Common myeloid progenitor, CD34-positive (primary cell): ENCODE measurements at regions not wholly inside any gene's neighbourhood (a gene's known extent, or its start where the extent isn't known, plus 50 kb on each side); places are given as distances from the start of the nearest gene placed in this dataset.

ENCODE experiments used
- CTCF ChIA-PET: fragments of 350-600 bp; sonication (Branson Sonifier 250); formaldehyde crosslinking; loops from one replicate; lab custom pipeline; 2021; ENCODE audit warnings: antibody characterized with exemption; lab: Charles Lee
- POLR2A ChIA-PET: fragments of 350-600 bp; sonication (Branson Sonifier 250); formaldehyde crosslinking; loops from one replicate; lab custom pipeline; 2021; ENCODE audit warnings: antibody characterized with exemption; lab: Charles Lee
- DNase-seq, 3 donors: peaks; one replicate each; pipeline versions ENCODE4 v3.0.0 to v3.0.0-alpha.2; 2013
- H3K27ac ChIP-seq, 2 experiments: 1 replicate in 1 of 2; 2 replicates in 1 of 2; pipeline ENCODE4 v1.7.0; 2013; ENCODE audit warnings: inconsistent platforms in 2 of 2, low read length in 2 of 2, mild to moderate bottlenecking in 2 of 2, low read depth in 1 of 2, moderate library complexity in 1 of 2; ENCODE audit not compliant: severe bottlenecking in 2 of 2, insufficient read depth in 1 of 2, poor library complexity in 1 of 2
- H3K27me3 ChIP-seq, 5 experiments: replicated peaks in 2 of 5; 1 replicate in 3 of 5; 2 replicates in 2 of 5; pipeline versions ENCODE4 v1.6.1 to v1.7.0; 2013; ENCODE audit warnings: low read length in 4 of 5, mild to moderate bottlenecking in 2 of 5, moderate library complexity in 2 of 5, inconsistent platforms in 1 of 5; ENCODE audit not compliant: insufficient read depth in 5 of 5, control insufficient read depth in 4 of 5
- H3K36me3 ChIP-seq, 4 experiments: 1 replicate in 2 of 4; 2 replicates in 2 of 4; pipeline versions ENCODE4 v1.6.1 to v1.7.0; 2013; ENCODE audit warnings: low read length in 3 of 4, control low read depth in 1 of 4, mild to moderate bottlenecking in 1 of 4; ENCODE audit not compliant: control insufficient read depth in 4 of 4, insufficient read depth in 4 of 4
- H3K4me1 ChIP-seq, 4 experiments: 1 replicate in 3 of 4; 2 replicates in 1 of 4; pipeline versions ENCODE4 v1.6.1 to v1.7.1; 2013; ENCODE audit warnings: low read length in 3 of 4, mild to moderate bottlenecking in 3 of 4, control low read depth in 1 of 4, inconsistent platforms in 1 of 4, moderate library complexity in 1 of 4; ENCODE audit not compliant: control insufficient read depth in 4 of 4, insufficient read depth in 4 of 4; ENCODE audit errors: control extremely low read depth in 1 of 4
- H3K4me3 ChIP-seq, 7 experiments: 1 replicate in 4 of 7; 2 replicates in 3 of 7; pipeline versions ENCODE4 v1.5.1 to v1.7.0; 2013; ENCODE audit warnings: mild to moderate bottlenecking in 7 of 7, low read length in 6 of 7, moderate library complexity in 6 of 7, inconsistent platforms in 2 of 7, low read depth in 2 of 7, control low read depth in 1 of 7; ENCODE audit not compliant: insufficient read depth in 4 of 7, control insufficient read depth in 1 of 7; ENCODE audit errors: extremely low read depth in 1 of 7
- H3K9me3 ChIP-seq, 5 experiments: 1 replicate in 4 of 5; 2 replicates in 1 of 5; pipeline versions ENCODE4 v1.6.1 to v1.7.1; 2013; ENCODE audit warnings: low read length in 4 of 5, mild to moderate bottlenecking in 2 of 5, inconsistent platforms in 1 of 5, low read depth in 1 of 5, moderate library complexity in 1 of 5; ENCODE audit not compliant: control insufficient read depth in 4 of 5, insufficient read depth in 2 of 5; ENCODE audit errors: control extremely low read depth in 1 of 5
- WGBS: methylation state at CpG from one replicate; pipeline ENCODE4 v1.1.5; 2013; ENCODE audit not compliant: insufficient coverage; 5-methylcytosine and 5-hydroxymethylcytosine counted together

- no peak overlapping the region for H3K27ac ChIP-seq
- H3K9me3 ChIP-seq: peaks cover 0 to 3% (median 0%) of the 10 kb centered on the region in 5 experiments
- no peaks in the 10 kb centered on the region for H3K27me3 ChIP-seq
- no peak for DNase-seq
- ChIA-PET CTCF (interaction anchor here (0.6 to 0.7 kb wide), 2 partner anchors 8 to 81 kb away, joined by 3 read pairs; no protein-coding TSS in a partner anchor), POLR2A (no interaction called here)
- no peak overlapping the region for H3K4me3 ChIP-seq
- no peaks in the 10 kb centered on the region for H3K36me3 ChIP-seq
- 100% methylated on average over 8 of the region's 8 CpGs for WGBS
- peaks cover 0 to 14% (median 10%) of the 10 kb centered on the region in 4 experiments for H3K4me1 ChIP-seq
Measured at GRCh38 chr2:7264791-7265190, 347.6 kb downstream of the RNF144A start.

- no peak for DNase-seq
- ChIA-PET POLR2A (no interaction called here), CTCF (no interaction called here)
- Histone ChIP-seq H3K4me1 (peaks cover 0 to 14% (median 10%) of the 10 kb centered on the region in 4 experiments), H3K4me3 (no peak overlapping the region), H3K9me3 (peaks cover 0 to 3% (median 0%) of the 10 kb centered on the region in 5 experiments), H3K27ac (no peak overlapping the region), H3K27me3 (no peaks in the 10 kb centered on the region), H3K36me3 (no peaks in the 10 kb centered on the region)
- WGBS: 91% methylated on average over 8 of the region's 8 CpGs
Measured at GRCh38 chr2:7265286-7265685, 348.1 kb downstream of the RNF144A start.

- no peak overlapping the region for H3K27ac ChIP-seq
- DNase-seq: no peak
- no peaks in the 10 kb centered on the region for H3K36me3 ChIP-seq
- POLR2A ChIA-PET: interaction anchor here (0.6 kb wide), 1 partner anchor 27 kb away, joined by 3 read pairs; no protein-coding TSS in a partner anchor
- H3K27me3 ChIP-seq: no peaks in the 10 kb centered on the region
- CTCF ChIA-PET: no interaction called here
- no peak overlapping the region for H3K4me3 ChIP-seq
- H3K4me1 ChIP-seq: no peaks in the 10 kb centered on the region
- peaks cover 0 to 3% (median 0%) of the 10 kb centered on the region in 5 experiments for H3K9me3 ChIP-seq
- 97% methylated on average over 4 of the region's 8 CpGs for WGBS
Measured at GRCh38 chr2:7269106-7269643, 352.0 kb downstream of the RNF144A start.

- ChIA-PET CTCF (no interaction called here), POLR2A (no interaction called here)
- no peak overlapping the region for H3K4me3 ChIP-seq
- no peaks in the 10 kb centered on the region for H3K36me3 ChIP-seq
- no peaks in the 10 kb centered on the region for H3K27me3 ChIP-seq
- peaks cover 0 to under 1% (median 0%) of the 10 kb centered on the region in 5 experiments for H3K9me3 ChIP-seq
- no peak for DNase-seq
- H3K27ac ChIP-seq: no peak overlapping the region
- no peaks in the 10 kb centered on the region for H3K4me1 ChIP-seq
- WGBS: 100% methylated on average over 2 of the region's 7 CpGs
Measured at GRCh38 chr2:7270011-7270431, 352.8 kb downstream of the RNF144A start.

- no peaks in the 10 kb centered on the region for H3K9me3 ChIP-seq
- no peak overlapping the region for H3K4me3 ChIP-seq
- H3K27me3 ChIP-seq: no peaks in the 10 kb centered on the region
- H3K4me1 ChIP-seq: no peaks in the 10 kb centered on the region
- H3K36me3 ChIP-seq: no peaks in the 10 kb centered on the region
- DNase-seq: no peak
- 92% methylated on average over 3 of the region's 3 CpGs for WGBS
- H3K27ac ChIP-seq: no peak overlapping the region
- CTCF ChIA-PET: no interaction called here
- POLR2A ChIA-PET: no interaction called here
Measured at GRCh38 chr2:7272210-7272609, 355.0 kb downstream of the RNF144A start.

- Histone ChIP-seq H3K27me3 (no peaks in the 10 kb centered on the region), H3K4me3 (no peak overlapping the region), H3K27ac (no peak overlapping the region), H3K36me3 (no peaks in the 10 kb centered on the region), H3K4me1 (peaks cover 0 to 2% (median 0%) of the 10 kb centered on the region in 4 experiments), H3K9me3 (no peaks in the 10 kb centered on the region)
- POLR2A ChIA-PET: no interaction called here
- no peak for DNase-seq
- CTCF ChIA-PET: no interaction called here
Measured at GRCh38 chr2:7278984-7279383, 361.8 kb downstream of the RNF144A start.

- WGBS: 97% methylated on average over 7 of the region's 7 CpGs
- H3K27ac ChIP-seq: no peak overlapping the region
- H3K27me3 ChIP-seq: no peaks in the 10 kb centered on the region
- CTCF ChIA-PET: no interaction called here
- H3K36me3 ChIP-seq: no peaks in the 10 kb centered on the region
- H3K4me3 ChIP-seq: no peak overlapping the region
- POLR2A ChIA-PET: no interaction called here
- peaks cover 0 to 2% (median 0%) of the 10 kb centered on the region in 4 experiments for H3K4me1 ChIP-seq
- no peak for DNase-seq
- H3K9me3 ChIP-seq: no peaks in the 10 kb centered on the region
Measured at GRCh38 chr2:7279421-7279949, 362.3 kb downstream of the RNF144A start.
